Right atrium auricular region (tissue), 2 donors: ENCODE measurements at regions not wholly inside any gene's neighbourhood (a gene's known extent, or its start where the extent isn't known, plus 50 kb on each side); places are given as distances from the start of the nearest gene placed in this dataset.

Experiments
- DNase-seq: peaks from one replicate; pipeline ENCODE4 v3.0.0-alpha.2; 2019; ENCODE audit warnings: low spot score
- H3K27ac ChIP-seq, 2 donors: fragments of 200-600 bp; sonication (generic); 1 replicate in 1 of 2; 2 replicates in 1 of 2; pipeline ENCODE4 v1.5.1; 2016 to 2019
- H3K27me3 ChIP-seq, 2 donors: fragments of 200-600 bp; sonication (generic); one replicate each; pipeline versions ENCODE4 v1.5.1 to v1.6.0; 2017 to 2019
- H3K36me3 ChIP-seq: fragments of 200-600 bp; sonication (generic); one replicate; pipeline ENCODE4 v1.5.1; 2016
- H3K4me1 ChIP-seq, 2 donors: fragments of 200-600 bp; sonication (generic); one replicate each; pipeline versions ENCODE4 v1.5.1 to v1.6.0; 2017 to 2019
- H3K4me3 ChIP-seq, 2 donors: fragments of 200-600 bp; sonication (generic); 1 replicate in 1 of 2; 2 replicates in 1 of 2; pipeline ENCODE4 v1.5.1; 2017 to 2019; ENCODE audit warnings: mild to moderate bottlenecking in 1 of 2, moderate library complexity in 1 of 2
- H3K9me3 ChIP-seq, 2 donors: fragments of 200-600 bp; sonication (generic); one replicate each; pipeline ENCODE4 v1.5.1; 2019
- CTCF ChIP-seq, 2 donors: fragments of 200-600 bp; sonication (generic); IDR thresholded peaks; one replicate each; pipeline ENCODE4 v1.5.1; 2019; ENCODE audit warnings: antibody characterized with exemption in 2 of 2

GRCh38 chr5:89948977-89949376 lies 460.6 kb downstream of the CETN3 start:
- Histone ChIP-seq H3K36me3 (no peaks in the 10 kb centered on the region), H3K4me3 (no peak overlapping the region), H3K27me3 (no peaks in the 10 kb centered on the region), H3K4me1 (peaks cover 0 to 12% of the 10 kb centered on the region in 2 donors), H3K27ac (no peak overlapping the region), H3K9me3 (no peaks in the 10 kb centered on the region)
- DNase-seq: no peak
- TF ChIP-seq CTCF (IDR thresholded peaks at IDR 0.05): no peak

- Histone ChIP-seq H3K27ac (peak overlapping the region in 1 of 2 donors; percentile 50), H3K4me1 (peaks cover 0 to 12% of the 10 kb centered on the region in 2 donors), H3K36me3 (no peaks in the 10 kb centered on the region), H3K4me3 (no peak overlapping the region), H3K27me3 (no peaks in the 10 kb centered on the region), H3K9me3 (no peaks in the 10 kb centered on the region)
- no peak for TF ChIP-seq CTCF (IDR thresholded peaks at IDR 0.05)
- DNase-seq: no peak
These were observed 462.6 kb downstream of the CETN3 start for GRCh38 chr5:89946916-89947315.

- H3K27ac ChIP-seq: peak overlapping the region in 1 of 2 donors; percentile 50
- H3K27me3 ChIP-seq: no peaks in the 10 kb centered on the region
- no peaks in the 10 kb centered on the region for H3K9me3 ChIP-seq
- no peak overlapping the region for H3K4me3 ChIP-seq
- H3K36me3 ChIP-seq: no peaks in the 10 kb centered on the region
- no peak for DNase-seq
- peaks cover 0 to 12% of the 10 kb centered on the region in 2 donors for H3K4me1 ChIP-seq
- TF ChIP-seq CTCF (IDR thresholded peaks at IDR 0.05): no peak
These were observed 463.0 kb downstream of the CETN3 start for GRCh38 chr5:89946508-89946907.

- H3K4me1 ChIP-seq: peaks cover 0 to 12% of the 10 kb centered on the region in 2 donors
- no peak for DNase-seq
- no peaks in the 10 kb centered on the region for H3K36me3 ChIP-seq
- no peaks in the 10 kb centered on the region for H3K9me3 ChIP-seq
- H3K27ac ChIP-seq: no peak overlapping the region
- TF ChIP-seq CTCF (IDR thresholded peaks at IDR 0.05): no peak
- no peak overlapping the region for H3K4me3 ChIP-seq
- H3K27me3 ChIP-seq: no peaks in the 10 kb centered on the region
These were observed 467.4 kb downstream of the CETN3 start for GRCh38 chr5:89942171-89942570.

- Histone ChIP-seq H3K4me3 (no peak overlapping the region), H3K27ac (no peak overlapping the region), H3K4me1 (peaks cover 0 to 14% of the 10 kb centered on the region in 2 donors), H3K36me3 (no peaks in the 10 kb centered on the region), H3K9me3 (no peaks in the 10 kb centered on the region), H3K27me3 (no peaks in the 10 kb centered on the region)
- DNase-seq: no peak
- TF ChIP-seq CTCF (IDR thresholded peaks at IDR 0.05): no peak
These were observed 473.0 kb downstream of the CETN3 start for GRCh38 chr5:89936576-89936975.

GRCh38 chr5:89934069-89934468 lies 475.5 kb downstream of the CETN3 start:
- no peak overlapping the region for H3K27ac ChIP-seq
- H3K9me3 ChIP-seq: no peaks in the 10 kb centered on the region
- no peaks in the 10 kb centered on the region for H3K36me3 ChIP-seq
- H3K4me1 ChIP-seq: peaks cover 0 to 21% of the 10 kb centered on the region in 2 donors
- TF ChIP-seq CTCF (IDR thresholded peaks at IDR 0.05): no peak
- DNase-seq: no peak
- no peaks in the 10 kb centered on the region for H3K27me3 ChIP-seq
- H3K4me3 ChIP-seq: no peak overlapping the region
